IMR-90 (cell line): ENCODE measurements at regions not wholly inside any gene's neighbourhood (a gene's known extent, or its start where the extent isn't known, plus 50 kb on each side); places are given as distances from the start of the nearest gene placed in this dataset.

Experiments
- ATAC-seq: fragments of 200-7000 bp; cut with Tn5 transposase; 2 replicates; pipeline ENCODE4 v1.9.1; 2020; ENCODE audit warnings: low read depth, mild to moderate bottlenecking, moderate library complexity
- BruUV-seq: library from RNA; stranded (reverse); fragments of 400-500 nt; replicated peaks from 2 replicates; lab custom pipeline; 2021; lab: Mats Ljungman, UMichigan
- CTCF ChIA-PET: fragments of 300-600 bp; formaldehyde crosslinking; extraction: SDS; loops from one replicate; lab custom pipeline; 2021; ENCODE audit warnings: antibody characterized with exemption; lab: Yijun Ruan, JAX
- POLR2A ChIA-PET: fragments of 300-600 bp; sonication (Branson Sonifier 250); formaldehyde crosslinking; loops from one replicate; lab custom pipeline; 2022; ENCODE audit warnings: antibody characterized with exemption; ENCODE audit not compliant: unreplicated experiment; lab: Charles Lee
- DNase-seq: peaks from one replicate; pipeline ENCODE4 v3.0.0; 2013
- H2AFZ ChIP-seq: replicated peaks from 2 replicates; pipeline ENCODE3; 2013; ENCODE audit warnings: low read length, mild to moderate bottlenecking; ENCODE audit not compliant: poor library complexity
- H2AK5ac ChIP-seq: 2 replicates; pipeline ENCODE4 v1.6.1; 2013; ENCODE audit warnings: low read depth, low read length, inconsistent platforms
- H2AK9ac ChIP-seq: replicated peaks from 2 replicates; pipeline ENCODE3; 2013; ENCODE audit warnings: mild to moderate bottlenecking, low read depth, low read length, moderate library complexity; ENCODE audit not compliant: poor library complexity
- H2BK120ac ChIP-seq: 2 replicates; pipeline ENCODE4 v1.6.1; 2013; ENCODE audit warnings: low read depth, low read length, inconsistent platforms
- H2BK15ac ChIP-seq: 3 replicates; pipeline ENCODE4 v1.6.1; 2013; ENCODE audit warnings: low read depth, low read length, inconsistent platforms
- H2BK20ac ChIP-seq: 2 replicates; pipeline ENCODE4 v1.6.1; 2013; ENCODE audit warnings: low read depth, mild to moderate bottlenecking, inconsistent platforms, low read length, moderate library complexity
- H2BK5ac ChIP-seq: 2 replicates; pipeline ENCODE4 v1.6.1; 2013; ENCODE audit warnings: mild to moderate bottlenecking, low read depth, low read length, inconsistent platforms; ENCODE audit not compliant: poor library complexity, severe bottlenecking
- H3K14ac ChIP-seq: replicated peaks from 2 replicates; pipeline ENCODE4 v1.6.1; 2013; ENCODE audit warnings: low read depth, low read length, inconsistent platforms
- H3K18ac ChIP-seq: 2 replicates; pipeline ENCODE4 v1.6.1; 2013; ENCODE audit warnings: low read depth, low read length, control low read depth
- H3K23ac ChIP-seq: 2 replicates; pipeline ENCODE4 v1.6.1; 2013; ENCODE audit warnings: low read depth, low read length, inconsistent platforms
- H3K27ac ChIP-seq: 2 replicates; pipeline ENCODE4 v1.5.1; 2013; ENCODE audit warnings: mild to moderate bottlenecking, control low read depth, low read length; ENCODE audit not compliant: insufficient read depth
- H3K27me3 ChIP-seq: 2 replicates; pipeline ENCODE4 v1.6.1; 2013; ENCODE audit warnings: low read length; ENCODE audit not compliant: control insufficient read depth, insufficient read depth
- H3K36me3 ChIP-seq: 2 replicates; pipeline ENCODE4 v1.6.1; 2013; ENCODE audit warnings: low read length, mixed read lengths; ENCODE audit not compliant: control insufficient read depth, insufficient read depth
- H3K4ac ChIP-seq: 2 replicates; pipeline ENCODE4 v1.6.1; 2013; ENCODE audit warnings: low read depth, low read length, inconsistent platforms
- H3K4me1 ChIP-seq: 2 replicates; pipeline ENCODE4 v1.6.1; 2013; ENCODE audit warnings: low read length, mixed read lengths; ENCODE audit not compliant: control insufficient read depth, insufficient read depth
- H3K4me2 ChIP-seq: 2 replicates; pipeline ENCODE4 v1.6.1; 2013; ENCODE audit warnings: low read depth, mild to moderate bottlenecking, control low read depth, low read length, moderate library complexity
- H3K4me3 ChIP-seq: 2 replicates; pipeline ENCODE4 v1.5.1; 2013; ENCODE audit warnings: low read depth, mild to moderate bottlenecking, control low read depth, low read length, moderate library complexity; ENCODE audit not compliant: insufficient read depth
- H3K56ac ChIP-seq: 2 replicates; pipeline ENCODE4 v1.6.1; 2013; ENCODE audit warnings: low read length, inconsistent platforms; ENCODE audit not compliant: insufficient read depth; ENCODE audit errors: extremely low read depth
- H3K79me1 ChIP-seq, 2 experiments: 2 replicates each; pipeline ENCODE4 v1.6.1; 2013; ENCODE audit warnings: low read length in 2 of 2, inconsistent platforms in 1 of 2, low read depth in 1 of 2
- H3K9ac ChIP-seq: 2 replicates; pipeline ENCODE4 v1.6.1; 2013; ENCODE audit warnings: low read depth, low read length, control low read depth
- H3K9me1 ChIP-seq: 2 replicates; pipeline ENCODE4 v1.6.1; 2013; ENCODE audit warnings: low read length, inconsistent platforms; ENCODE audit not compliant: insufficient read depth
- H3K9me3 ChIP-seq: 2 replicates; pipeline ENCODE4 v1.6.1; 2013; ENCODE audit warnings: low read length; ENCODE audit not compliant: control insufficient read depth, insufficient read depth
- H4K20me1 ChIP-seq: 2 replicates; pipeline ENCODE4 v1.6.1; 2013; ENCODE audit warnings: low read length, inconsistent platforms; ENCODE audit not compliant: insufficient read depth
- H4K5ac ChIP-seq: 2 replicates; pipeline ENCODE4 v1.6.1; 2013; ENCODE audit warnings: mild to moderate bottlenecking, low read depth, low read length, control low read depth
- H4K8ac ChIP-seq, 2 experiments: 2 replicates each; pipeline ENCODE4 v1.6.1; 2013; ENCODE audit warnings: low read depth in 2 of 2, low read length in 2 of 2, control low read depth in 1 of 2, inconsistent platforms in 1 of 2
- H4K91ac ChIP-seq: 2 replicates; pipeline ENCODE4 v1.6.1; 2013; ENCODE audit warnings: low read depth, low read length, inconsistent platforms; ENCODE audit not compliant: insufficient read depth
- RCOR1 ChIP-seq: IDR thresholded peaks from 2 replicates; pipeline ENCODE4 v1.6.1; 2012; ENCODE audit warnings: mild to moderate bottlenecking, low read length, improper control_type of control experiment; ENCODE audit not compliant: insufficient replicate concordance
- USF2 ChIP-seq: fragments of 150-350 bp; IDR thresholded peaks from 2 replicates; pipeline ENCODE4 v1.6.1; 2017; ENCODE audit warnings: mild to moderate bottlenecking, antibody characterized with exemption, low read length, low read depth
- WGBS, 2 experiments: methylation state at CpG; one replicate each; pipeline versions ENCODE4 v1.1.5 to v1.1.7; 2013; ENCODE audit warnings: missing lambda C conversion rate in 2 of 2; ENCODE audit not compliant: insufficient read length in 1 of 2; ENCODE audit errors: extremely low coverage in 2 of 2; 5-methylcytosine and 5-hydroxymethylcytosine counted together
- dilution Hi-C: fragments of 300-500 bp; cut with HindIII; formaldehyde crosslinking; loops from one replicate; pipeline ENCODE4 v1.14.3; 2018; ENCODE audit warnings: low sequenced_read_pairs; ENCODE audit not compliant: unreplicated experiment
- in situ Hi-C: fragments of 300-500 bp; cut with MboI; formaldehyde crosslinking; loops from 3 replicates; pipeline ENCODE4 v1.14.3; 2019; ENCODE audit warnings: low sequenced_read_pairs, inconsistent platforms, mixed read lengths
- intact Hi-C: fragments of 100-400 bp; cut with micrococcal nuclease; formaldehyde crosslinking; loops from 2 replicates; pipeline ENCODE4 v1.10.0; 2022

DNA sequence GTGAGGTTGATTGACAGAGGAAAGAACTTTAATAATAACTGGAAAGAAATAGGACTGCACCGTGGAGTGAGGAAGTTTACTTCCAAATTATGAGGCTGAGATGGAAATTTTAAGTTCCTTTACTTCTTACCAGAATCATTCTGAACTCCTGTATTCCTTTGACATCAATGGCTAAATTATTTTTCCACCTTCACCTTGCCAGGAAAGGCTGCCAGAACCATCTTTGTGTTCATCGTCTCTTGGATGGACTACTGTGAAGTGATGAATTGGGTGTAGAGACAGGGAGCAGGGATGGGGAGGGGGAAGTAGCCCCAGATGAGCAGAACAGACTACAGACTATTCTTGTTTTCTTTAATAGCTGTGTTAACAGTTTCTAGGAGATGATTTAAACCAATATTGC, 102.1 kb upstream of the CEP162 start:
- ChIA-PET POLR2A (no interaction called here), CTCF (no interaction called here)
- no peak for TF ChIP-seq USF2
- TF ChIP-seq RCOR1: no peak
- Histone ChIP-seq H3K4me3 (no peak overlapping the region), H3K56ac (no peak overlapping the region), H3K9me3 (no peaks in the 10 kb centered on the region), H3K4ac (no peak overlapping the region), H2AFZ (no peak overlapping the region), H2AK5ac (no peak overlapping the region), H3K23ac (no peak overlapping the region), H3K36me3 (no peaks in the 10 kb centered on the region), H3K18ac (no peak overlapping the region), H3K9ac (no peak overlapping the region), H3K27me3 (no peaks in the 10 kb centered on the region), H2BK120ac (no peak overlapping the region), H2BK5ac (no peak overlapping the region), H4K20me1 (no peaks in the 10 kb centered on the region), H2AK9ac (no peak overlapping the region), H4K5ac (no peak overlapping the region), H2BK15ac (no peak overlapping the region), H3K9me1 (no peaks in the 10 kb centered on the region), H3K4me2 (no peak overlapping the region), H3K4me1 (no peaks in the 10 kb centered on the region), H3K14ac (no peak overlapping the region), H3K79me1 (no peaks in the 10 kb centered on the region), H3K27ac (no peak overlapping the region), H4K8ac (no peak overlapping the region), H4K91ac (no peak overlapping the region), H2BK20ac (no peak overlapping the region)
- ATAC-seq (no peak), DNase-seq (no peak)
- in situ Hi-C loops: no loop called here
- WGBS, 2 experiments: no CpG with 5 or more reads among the region's 2 CpGs
- dilution Hi-C loops: no loop called here
- intact Hi-C loops: no loop called here
- BruUV-seq: no TSS peak
